ENCODE measurements at regions not wholly inside any gene's neighbourhood (a gene's known extent, or its start where the extent isn't known, plus 50 kb on each side); places are given as distances from the start of the nearest gene placed in this dataset.
A peak's percentile ranks its signal among the peaks of the same experiment; 100 is the strongest.

GRCh38 chr18:37671530-37671929, 105.9 kb upstream of the CELF4 start:
- TF ChIP-seq, protein P1, sequence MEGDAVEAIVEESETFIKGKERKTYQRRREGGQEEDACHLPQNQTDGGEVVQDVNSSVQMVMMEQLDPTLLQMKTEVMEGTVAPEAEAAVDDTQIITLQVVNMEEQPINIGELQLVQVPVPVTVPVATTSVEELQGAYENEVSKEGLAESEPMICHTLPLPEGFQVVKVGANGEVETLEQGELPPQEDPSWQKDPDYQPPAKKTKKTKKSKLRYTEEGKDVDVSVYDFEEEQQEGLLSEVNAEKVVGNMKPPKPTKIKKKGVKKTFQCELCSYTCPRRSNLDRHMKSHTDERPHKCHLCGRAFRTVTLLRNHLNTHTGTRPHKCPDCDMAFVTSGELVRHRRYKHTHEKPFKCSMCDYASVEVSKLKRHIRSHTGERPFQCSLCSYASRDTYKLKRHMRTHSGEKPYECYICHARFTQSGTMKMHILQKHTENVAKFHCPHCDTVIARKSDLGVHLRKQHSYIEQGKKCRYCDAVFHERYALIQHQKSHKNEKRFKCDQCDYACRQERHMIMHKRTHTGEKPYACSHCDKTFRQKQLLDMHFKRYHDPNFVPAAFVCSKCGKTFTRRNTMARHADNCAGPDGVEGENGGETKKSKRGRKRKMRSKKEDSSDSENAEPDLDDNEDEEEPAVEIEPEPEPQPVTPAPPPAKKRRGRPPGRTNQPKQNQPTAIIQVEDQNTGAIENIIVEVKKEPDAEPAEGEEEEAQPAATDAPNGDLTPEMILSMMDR (IDR thresholded peaks at IDR 0.05; ENCODE audit: borderline replicate concordance, extremely low read depth, insufficient read depth), result no peak
- intact Hi-C loops (cut with DNase I), result no loop called here

GRCh38 chr18:37671119-37671518, 105.5 kb upstream of the CELF4 start:
- H3K9ac ChIP-seq (ENCODE audit: low read length in 3 of 3), result no peak overlapping the region
- FAIRE-seq, result no peak
- DNase-seq, result peak in 1 of 5 donors; percentile 70
- H3K9me3 ChIP-seq (ENCODE audit: control insufficient read depth in 2 of 3, insufficient read depth in 1 of 3, low read length in 3 of 3), result peaks cover 0 to 5% (median 0%) of the 10 kb centered on the region in 3 donors
- no peaks in the 10 kb centered on the region for H3K27me3 ChIP-seq (ENCODE audit: control insufficient read depth, insufficient read depth, low read length)
- H3K4me3 ChIP-seq (ENCODE audit: low read length in 3 of 3), result no peak overlapping the region
- H3K4me1 ChIP-seq (ENCODE audit: control insufficient read depth in 2 of 3, insufficient read depth in 2 of 3, low read depth in 1 of 3, low read length in 3 of 3), result no peaks in the 10 kb centered on the region
- H3K36me3 ChIP-seq (ENCODE audit: control insufficient read depth in 2 of 3, insufficient read depth in 3 of 3, low read length in 3 of 3), result no peaks in the 10 kb centered on the region
- TF ChIP-seq, protein P1 (IDR thresholded peaks at IDR 0.05; ENCODE audit: borderline replicate concordance, extremely low read depth, insufficient read depth), result no peak
- H3K27ac ChIP-seq (ENCODE audit: low read depth in 2 of 2, low read length in 2 of 2), result no peak overlapping the region
- intact Hi-C loops (cut with DNase I), result no loop called here

More at GRCh38 chr18:37671530-37671929, 105.9 kb upstream of the CELF4 start:
- Histone ChIP-seq H3K27me3 (ENCODE audit: control insufficient read depth, insufficient read depth, low read length) (no peaks in the 10 kb centered on the region), H3K9me3 (ENCODE audit: control insufficient read depth in 2 of 3, insufficient read depth in 1 of 3, low read length in 3 of 3) (peaks cover 0 to 7% (median 0%) of the 10 kb centered on the region in 3 donors), H3K36me3 (ENCODE audit: control insufficient read depth in 2 of 3, insufficient read depth in 3 of 3, low read length in 3 of 3) (no peaks in the 10 kb centered on the region), H3K4me1 (ENCODE audit: control insufficient read depth in 2 of 3, insufficient read depth in 2 of 3, low read depth in 1 of 3, low read length in 3 of 3) (no peaks in the 10 kb centered on the region), H3K9ac (ENCODE audit: low read length in 3 of 3) (no peak overlapping the region), H3K27ac (ENCODE audit: low read depth in 2 of 2, low read length in 2 of 2) (no peak overlapping the region), H3K4me3 (ENCODE audit: low read length in 3 of 3) (no peak overlapping the region)
- DNase-seq (no peak), FAIRE-seq (no peak)

- Histone ChIP-seq H3K36me3 (ENCODE audit: control insufficient read depth in 2 of 3, insufficient read depth in 3 of 3, low read length in 3 of 3) (no peaks in the 10 kb centered on the region), H3K27ac (ENCODE audit: low read depth in 2 of 2, low read length in 2 of 2) (no peak overlapping the region), H3K9me3 (ENCODE audit: control insufficient read depth in 2 of 3, insufficient read depth in 1 of 3, low read length in 3 of 3) (no peaks in the 10 kb centered on the region), H3K27me3 (ENCODE audit: control insufficient read depth, insufficient read depth, low read length) (no peaks in the 10 kb centered on the region), H3K9ac (ENCODE audit: low read length in 3 of 3) (no peak overlapping the region), H3K4me1 (ENCODE audit: control insufficient read depth in 2 of 3, insufficient read depth in 2 of 3, low read depth in 1 of 3, low read length in 3 of 3) (no peaks in the 10 kb centered on the region), H3K4me3 (ENCODE audit: low read length in 3 of 3) (no peak overlapping the region)
- TF ChIP-seq, protein P1 (IDR thresholded peaks at IDR 0.05; ENCODE audit: borderline replicate concordance, extremely low read depth, insufficient read depth), result no peak
- no peak for FAIRE-seq
- DNase-seq, result peak in 1 of 5 donors; percentile 43
- intact Hi-C loops (cut with DNase I), result no loop called here
Measured at GRCh38 chr18:37669991-37670534, 104.5 kb upstream of the CELF4 start.
